Vagina (tissue), 2 donors: ENCODE measurements at regions not wholly inside any gene's neighbourhood (a gene's known extent, or its start where the extent isn't known, plus 50 kb on each side); places are given as distances from the start of the nearest gene placed in this dataset.
"Not testable (repeated sequence)": the region's sequence is repeated elsewhere in the genome, so short reads cannot be mapped to it uniquely, and the experiment has no call there.

Source experiments
- DNase-seq, 2 donors: peaks; one replicate each; pipeline ENCODE4 v3.0.0-alpha.2; 2017; ENCODE audit errors: extremely low spot score in 2 of 2
- H3K27ac ChIP-seq: fragments of 200-600 bp; sonication (generic); one replicate; pipeline ENCODE4 v1.5.1; 2019
- H3K27me3 ChIP-seq: fragments of 200-600 bp; sonication (generic); one replicate; pipeline ENCODE4 v1.5.1; 2019
- H3K36me3 ChIP-seq, 2 donors: fragments of 200-600 bp; sonication (generic); one replicate each; pipeline ENCODE4 v1.5.1; 2017 to 2019
- H3K4me1 ChIP-seq: fragments of 200-600 bp; sonication (generic); one replicate; pipeline ENCODE4 v1.5.1; 2019
- H3K4me3 ChIP-seq, 2 donors: fragments of 200-600 bp; sonication (generic); 1 replicate in 1 of 2; 2 replicates in 1 of 2; pipeline ENCODE4 v1.5.1; 2016 to 2019
- H3K9me3 ChIP-seq: fragments of 200-600 bp; sonication (generic); one replicate; pipeline ENCODE4 v1.5.1; 2019
- POLR2A ChIP-seq, 2 donors: fragments of 450-650 bp; IDR thresholded peaks; one replicate each; pipeline ENCODE4 v1.6.1; 2017; ENCODE audit warnings: antibody characterized with exemption in 2 of 2, mild to moderate bottlenecking in 2 of 2, moderate library complexity in 2 of 2
- POLR2AphosphoS5 ChIP-seq, 2 donors: sonication (generic); formaldehyde crosslinking; IDR thresholded peaks; one replicate each; pipeline ENCODE4 v1.9.0; 2017; ENCODE audit warnings: antibody characterized with exemption in 2 of 2, mild to moderate bottlenecking in 2 of 2, low read depth in 1 of 2; ENCODE audit not compliant: insufficient read depth in 1 of 2
- intact Hi-C: fragments of 100-400 bp; cut with DNase I; formaldehyde crosslinking; loops from one replicate; pipeline ENCODE4 v1.15.1; 2023
- TF ChIP-seq, protein P1 (sequence below), 3 experiments: fragments of 450-650 bp in 2 of 3; fragments of 200-600 bp in 1 of 3; sonication (generic) in 1 of 3; IDR thresholded peaks; one replicate each; pipeline ENCODE4 v1.5.1; 2017 to 2019; ENCODE audit warnings: antibody characterized with exemption in 3 of 3, mild to moderate bottlenecking in 2 of 3, moderate library complexity in 2 of 3

DNA sequence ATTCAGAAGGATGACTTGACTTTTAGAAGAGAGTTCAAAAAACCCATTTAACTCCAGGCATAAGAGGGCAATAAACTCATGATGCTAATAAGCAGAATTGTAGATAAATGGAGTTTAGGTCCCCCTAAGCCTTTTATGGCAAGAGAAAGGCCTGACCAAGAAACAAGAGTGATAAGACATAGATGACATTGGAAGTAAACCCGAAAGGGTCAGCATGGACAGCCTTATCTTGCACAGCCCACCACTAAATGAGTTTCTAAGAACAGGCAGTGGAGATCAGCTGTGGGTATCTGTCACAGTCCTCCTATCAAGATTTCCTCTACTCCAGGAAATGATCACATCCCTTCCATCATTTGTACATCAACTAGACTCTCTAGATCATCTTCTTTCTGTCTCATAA is 457.9 kb upstream of the ADAMTS9 start:
- Histone ChIP-seq H3K4me1 (no peaks in the 10 kb centered on the region), H3K9me3 (no peaks in the 10 kb centered on the region), H3K36me3 (no peaks in the 10 kb centered on the region), H3K27me3 (no peaks in the 10 kb centered on the region), H3K27ac (no peak overlapping the region), H3K4me3 (no peak overlapping the region)
- TF ChIP-seq, protein P1, sequence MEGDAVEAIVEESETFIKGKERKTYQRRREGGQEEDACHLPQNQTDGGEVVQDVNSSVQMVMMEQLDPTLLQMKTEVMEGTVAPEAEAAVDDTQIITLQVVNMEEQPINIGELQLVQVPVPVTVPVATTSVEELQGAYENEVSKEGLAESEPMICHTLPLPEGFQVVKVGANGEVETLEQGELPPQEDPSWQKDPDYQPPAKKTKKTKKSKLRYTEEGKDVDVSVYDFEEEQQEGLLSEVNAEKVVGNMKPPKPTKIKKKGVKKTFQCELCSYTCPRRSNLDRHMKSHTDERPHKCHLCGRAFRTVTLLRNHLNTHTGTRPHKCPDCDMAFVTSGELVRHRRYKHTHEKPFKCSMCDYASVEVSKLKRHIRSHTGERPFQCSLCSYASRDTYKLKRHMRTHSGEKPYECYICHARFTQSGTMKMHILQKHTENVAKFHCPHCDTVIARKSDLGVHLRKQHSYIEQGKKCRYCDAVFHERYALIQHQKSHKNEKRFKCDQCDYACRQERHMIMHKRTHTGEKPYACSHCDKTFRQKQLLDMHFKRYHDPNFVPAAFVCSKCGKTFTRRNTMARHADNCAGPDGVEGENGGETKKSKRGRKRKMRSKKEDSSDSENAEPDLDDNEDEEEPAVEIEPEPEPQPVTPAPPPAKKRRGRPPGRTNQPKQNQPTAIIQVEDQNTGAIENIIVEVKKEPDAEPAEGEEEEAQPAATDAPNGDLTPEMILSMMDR (IDR thresholded peaks at IDR 0.05) = no peak
- TF ChIP-seq POLR2A (IDR thresholded peaks at IDR 0.05) = no peak
- TF ChIP-seq POLR2AphosphoS5 (IDR thresholded peaks at IDR 0.05; ENCODE audit: insufficient read depth in 1 of 2, low read depth in 1 of 2) = no peak
- DNase-seq = no peak
- intact Hi-C loops = no loop called here

DNA sequence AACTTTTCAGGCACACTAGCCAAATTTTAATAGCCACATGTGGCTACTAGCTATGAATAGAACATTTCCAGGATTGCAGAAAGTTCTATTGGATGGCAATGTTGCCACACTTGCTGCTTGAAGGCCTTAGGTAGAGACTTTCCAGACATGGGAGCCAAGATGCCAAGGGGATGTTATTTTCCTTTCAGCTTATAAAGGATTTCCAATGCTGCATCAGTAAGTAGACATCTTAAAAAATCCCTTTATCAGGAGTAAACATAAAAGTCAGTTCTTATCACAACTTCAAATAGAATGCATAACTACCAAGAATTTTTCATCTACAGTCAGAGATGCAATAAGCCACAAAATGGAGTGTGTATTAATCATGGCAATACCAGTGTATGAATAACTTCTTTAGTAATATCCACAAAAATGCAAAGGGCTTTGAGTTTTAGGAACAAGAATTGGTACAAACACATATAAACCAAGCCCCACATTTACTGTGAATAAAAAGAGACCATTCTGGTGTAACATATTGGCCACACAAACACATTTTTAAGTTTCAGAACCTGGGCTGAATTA is 457.1 kb upstream of the ADAMTS9 start:
- Histone ChIP-seq H3K27me3 (no peaks in the 10 kb centered on the region), H3K27ac (no peak overlapping the region), H3K9me3 (no peaks in the 10 kb centered on the region), H3K4me1 (no peaks in the 10 kb centered on the region), H3K4me3 (no peak overlapping the region), H3K36me3 (no peaks in the 10 kb centered on the region)
- intact Hi-C loops = no loop called here
- TF ChIP-seq POLR2AphosphoS5 (IDR thresholded peaks at IDR 0.05; ENCODE audit: insufficient read depth in 1 of 2, low read depth in 1 of 2) = no peak
- no peak for TF ChIP-seq POLR2A (IDR thresholded peaks at IDR 0.05)
- TF ChIP-seq, protein P1 (IDR thresholded peaks at IDR 0.05) = no peak
- DNase-seq = no peak

DNA sequence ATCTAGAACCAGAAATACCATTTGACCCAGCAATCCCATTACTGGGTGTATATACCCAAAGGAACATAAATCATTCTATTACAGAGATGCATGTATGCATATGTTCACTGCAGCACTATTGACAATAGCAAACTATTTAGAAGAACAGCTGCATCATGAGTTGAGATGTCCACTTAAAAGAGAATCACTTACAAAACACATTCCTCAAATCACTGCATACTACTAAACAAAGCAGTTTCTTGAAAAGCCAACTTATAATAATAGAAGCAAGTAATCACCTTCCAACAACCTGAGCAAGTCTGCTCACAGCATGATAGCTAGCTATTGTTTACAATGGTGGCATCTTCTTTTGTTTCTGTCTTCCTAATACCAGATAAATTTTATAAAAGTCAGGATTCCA is 454.7 kb upstream of the ADAMTS9 start:
- no peak for DNase-seq
- H3K36me3 ChIP-seq = no peaks in the 10 kb centered on the region
- H3K4me1 ChIP-seq = no peaks in the 10 kb centered on the region
- TF ChIP-seq POLR2AphosphoS5 (IDR thresholded peaks at IDR 0.05; ENCODE audit: insufficient read depth in 1 of 2, low read depth in 1 of 2) = no peak
- no peak for TF ChIP-seq POLR2A (IDR thresholded peaks at IDR 0.05)
- TF ChIP-seq, protein P1 (IDR thresholded peaks at IDR 0.05) = no peak
- no peak overlapping the region for H3K4me3 ChIP-seq
- no peaks in the 10 kb centered on the region for H3K27me3 ChIP-seq
- intact Hi-C loops = no loop called here
- no peak overlapping the region for H3K27ac ChIP-seq
- no peaks in the 10 kb centered on the region for H3K9me3 ChIP-seq

DNA sequence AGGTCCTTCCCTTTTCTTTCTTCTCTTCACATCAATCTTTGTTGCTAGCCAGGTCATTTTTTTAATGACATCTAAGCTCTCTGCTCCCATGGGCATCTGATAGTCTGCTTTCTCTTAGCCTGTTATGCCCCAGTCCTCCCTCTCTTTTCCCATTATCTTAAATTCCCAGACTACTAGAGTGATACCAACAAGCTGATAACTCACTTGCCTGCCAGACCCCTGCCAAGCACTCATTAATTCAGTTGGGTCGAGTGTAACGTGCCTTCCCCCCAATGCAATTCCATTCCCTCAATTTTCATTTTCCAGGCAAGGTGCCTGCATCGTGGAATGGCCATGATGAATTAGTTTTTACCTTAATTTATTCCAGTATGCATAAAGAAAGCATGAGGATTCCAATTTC is 450.8 kb upstream of the ADAMTS9 start:
- Histone ChIP-seq H3K9me3 (no peaks in the 10 kb centered on the region), H3K36me3 (no peaks in the 10 kb centered on the region), H3K27ac (no peak overlapping the region), H3K27me3 (no peaks in the 10 kb centered on the region), H3K4me3 (no peak overlapping the region), H3K4me1 (no peaks in the 10 kb centered on the region)
- TF ChIP-seq POLR2A (IDR thresholded peaks at IDR 0.05) (no peak), POLR2AphosphoS5 (IDR thresholded peaks at IDR 0.05; ENCODE audit: insufficient read depth in 1 of 2, low read depth in 1 of 2) (no peak)
- TF ChIP-seq, protein P1 (IDR thresholded peaks at IDR 0.05) = no peak
- DNase-seq = no peak
- intact Hi-C loops = no loop called here

DNA sequence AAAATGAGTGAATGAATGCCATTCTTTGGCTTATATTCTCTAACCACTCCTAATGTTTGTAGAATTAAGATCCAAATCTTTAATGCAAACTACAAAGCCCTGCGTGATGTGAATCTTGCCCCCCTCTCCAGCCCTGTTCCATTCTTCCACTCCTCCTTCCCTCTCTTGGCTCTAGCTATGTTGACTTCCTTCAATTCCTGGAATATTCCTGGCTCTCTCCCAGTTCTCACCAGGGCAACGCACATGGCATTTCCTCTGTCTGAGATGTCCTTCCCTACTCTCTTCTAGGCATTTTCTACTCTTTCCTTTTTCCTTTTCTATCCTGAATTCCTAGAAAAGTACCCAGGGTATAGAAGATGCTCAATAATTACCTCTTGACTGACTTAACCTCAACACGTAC is 446.0 kb upstream of the ADAMTS9 start:
- H3K4me3 ChIP-seq, H3K36me3 ChIP-seq, H3K27me3 ChIP-seq, intact Hi-C loops, H3K9me3 ChIP-seq, H3K4me1 ChIP-seq, H3K27ac ChIP-seq, DNase-seq: not testable (repeated sequence)
